Choroid plexus epithelial cell (primary cell): ENCODE measurements at regions not wholly inside any gene's neighbourhood (a gene's known extent, or its start where the extent isn't known, plus 50 kb on each side); places are given as distances from the start of the nearest gene placed in this dataset.
"Not testable (repeated sequence)": the region's sequence is repeated elsewhere in the genome, so short reads cannot be mapped to it uniquely, and the experiment has no call there.

Experiments
- DNase-seq: peaks from one replicate; pipeline ENCODE4 v3.0.0-alpha.2; 2010; ENCODE audit warnings: low read depth
- H3K4me3 ChIP-seq: 2 replicates; pipeline ENCODE4 v1.5.1; 2011; ENCODE audit warnings: low read depth, mild to moderate bottlenecking, control low read depth, low read length, moderate library complexity
- TF ChIP-seq, protein P1 (sequence below): conservative IDR thresholded peaks from 2 replicates; pipeline ENCODE4 v1.5.1; 2011; ENCODE audit warnings: low read depth, mild to moderate bottlenecking, control low read depth, inconsistent platforms, low read length, moderate library complexity

DNA sequence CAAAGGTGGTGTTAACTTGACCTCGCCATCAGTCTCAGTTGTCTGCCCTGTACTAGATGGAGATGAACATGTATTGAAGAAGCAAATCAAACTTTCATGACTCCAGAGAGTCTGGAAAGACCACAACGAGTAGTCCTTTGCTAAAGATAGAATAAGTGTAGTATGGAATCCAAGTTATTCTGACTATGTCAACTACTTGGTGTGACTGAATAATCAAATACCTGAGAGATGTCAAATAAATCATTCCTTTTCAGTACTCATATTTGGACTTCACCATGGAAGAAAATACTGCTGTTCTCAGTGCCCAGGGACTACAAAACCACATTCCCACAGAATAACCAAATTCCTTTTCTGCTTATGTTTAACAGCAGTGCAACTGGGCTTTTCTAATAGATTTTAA is 161.2 kb upstream of the SPRY1 start:
- no peak overlapping the region for H3K4me3 ChIP-seq
- TF ChIP-seq, protein P1, sequence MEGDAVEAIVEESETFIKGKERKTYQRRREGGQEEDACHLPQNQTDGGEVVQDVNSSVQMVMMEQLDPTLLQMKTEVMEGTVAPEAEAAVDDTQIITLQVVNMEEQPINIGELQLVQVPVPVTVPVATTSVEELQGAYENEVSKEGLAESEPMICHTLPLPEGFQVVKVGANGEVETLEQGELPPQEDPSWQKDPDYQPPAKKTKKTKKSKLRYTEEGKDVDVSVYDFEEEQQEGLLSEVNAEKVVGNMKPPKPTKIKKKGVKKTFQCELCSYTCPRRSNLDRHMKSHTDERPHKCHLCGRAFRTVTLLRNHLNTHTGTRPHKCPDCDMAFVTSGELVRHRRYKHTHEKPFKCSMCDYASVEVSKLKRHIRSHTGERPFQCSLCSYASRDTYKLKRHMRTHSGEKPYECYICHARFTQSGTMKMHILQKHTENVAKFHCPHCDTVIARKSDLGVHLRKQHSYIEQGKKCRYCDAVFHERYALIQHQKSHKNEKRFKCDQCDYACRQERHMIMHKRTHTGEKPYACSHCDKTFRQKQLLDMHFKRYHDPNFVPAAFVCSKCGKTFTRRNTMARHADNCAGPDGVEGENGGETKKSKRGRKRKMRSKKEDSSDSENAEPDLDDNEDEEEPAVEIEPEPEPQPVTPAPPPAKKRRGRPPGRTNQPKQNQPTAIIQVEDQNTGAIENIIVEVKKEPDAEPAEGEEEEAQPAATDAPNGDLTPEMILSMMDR, result no peak
- peak; percentile 54 for DNase-seq

DNA sequence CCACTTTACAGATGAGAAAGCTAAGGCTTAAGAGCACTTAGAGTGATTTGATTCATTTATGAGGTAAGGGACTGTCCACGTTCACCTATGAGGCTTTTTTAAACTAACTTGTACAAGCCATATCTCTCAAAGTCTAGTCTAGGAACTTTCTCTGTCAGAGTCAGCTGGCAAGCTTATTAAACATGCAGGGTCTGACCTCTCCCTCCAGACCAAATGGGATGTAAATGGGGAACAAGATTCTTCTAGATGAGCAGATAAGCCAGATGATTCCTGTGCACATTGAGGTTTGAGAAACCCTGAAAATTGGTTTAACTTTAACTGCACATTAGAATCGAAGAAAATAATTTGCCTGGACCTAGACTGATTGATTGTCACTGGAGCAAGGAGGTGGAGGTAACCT is 160.0 kb upstream of the SPRY1 start:
- no peak overlapping the region for H3K4me3 ChIP-seq
- DNase-seq, result no peak
- TF ChIP-seq, protein P1, result no peak

DNA sequence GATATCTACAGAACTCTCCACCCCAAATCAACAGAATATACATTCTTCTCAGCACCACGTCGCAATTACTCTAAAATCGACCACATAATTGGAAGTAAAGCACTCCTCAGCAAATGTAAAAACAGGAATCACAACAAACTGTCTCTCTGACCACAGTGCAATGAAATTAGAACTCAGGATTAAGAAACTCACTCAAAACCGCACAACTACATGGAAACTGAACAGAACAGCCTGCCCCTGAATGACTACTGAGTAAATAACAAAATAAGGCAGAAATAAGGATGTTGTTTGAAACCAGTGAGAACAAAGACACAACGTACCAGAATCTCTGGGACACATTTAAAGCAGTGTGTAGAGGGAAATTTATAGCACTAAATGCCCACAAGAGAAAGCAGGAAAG is 156.3 kb upstream of the SPRY1 start:
- not testable (repeated sequence) for DNase-seq, H3K4me3 ChIP-seq

DNA sequence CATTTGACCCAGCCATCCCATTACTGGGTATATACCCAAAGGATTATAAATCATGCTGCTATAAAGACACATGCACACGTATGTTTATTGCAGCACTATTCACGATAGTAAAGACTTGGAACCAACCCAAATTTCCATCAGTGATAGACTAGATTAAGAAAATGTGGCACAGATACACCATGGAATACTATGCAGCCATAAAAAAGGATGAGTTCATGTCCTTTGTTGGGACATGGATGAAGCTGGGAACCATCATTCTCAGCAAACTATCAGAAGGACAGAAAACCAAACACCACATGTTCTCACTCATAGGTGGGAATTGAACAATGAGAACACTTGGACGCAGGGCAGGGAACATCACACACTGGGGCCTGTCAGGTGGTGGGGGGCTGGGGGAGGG is 153.4 kb upstream of the SPRY1 start:
- H3K4me3 ChIP-seq, DNase-seq: not testable (repeated sequence)

DNA sequence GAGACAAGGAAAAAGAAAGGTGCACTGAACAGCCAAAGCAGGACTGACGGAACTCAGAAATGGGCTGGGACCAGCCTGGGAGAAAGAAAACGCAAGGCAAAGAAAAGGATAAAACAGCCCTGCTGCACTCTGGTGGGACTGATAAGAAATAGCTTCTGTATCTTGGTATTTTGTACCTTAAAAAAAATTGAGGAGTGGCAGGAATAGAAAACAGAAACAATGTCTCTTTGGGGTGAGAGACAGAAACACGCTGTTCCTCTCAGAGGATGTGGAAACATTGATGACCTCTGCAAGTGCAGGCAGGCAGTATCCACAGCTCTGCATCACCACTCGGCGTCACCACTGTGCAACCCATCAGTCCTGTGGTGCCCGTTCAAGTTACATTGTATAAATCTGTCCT is 152.5 kb upstream of the SPRY1 start:
- peak; percentile 63 for DNase-seq
- TF ChIP-seq, protein P1, result peak; percentile 24
- H3K4me3 ChIP-seq, result no peak overlapping the region

DNA sequence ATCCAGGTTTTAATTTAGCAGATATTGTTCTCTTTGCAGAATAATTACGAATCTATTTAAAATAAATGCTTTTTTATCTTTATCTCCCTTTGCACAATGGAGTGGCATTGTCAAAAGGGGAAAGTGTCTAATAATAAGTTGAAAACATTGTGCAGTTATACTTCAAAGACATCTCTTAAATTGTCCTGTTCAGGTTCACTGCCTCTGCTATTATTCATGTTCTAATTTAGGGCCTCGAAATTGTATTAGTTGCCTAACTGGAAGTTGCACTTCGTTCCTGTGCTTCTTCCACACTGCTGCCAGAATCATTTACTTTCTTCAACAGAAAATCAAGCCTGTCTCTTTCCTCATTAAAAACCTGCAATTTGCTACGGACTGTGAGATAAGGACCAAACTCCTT is 150.5 kb upstream of the SPRY1 start:
- no peak for DNase-seq
- TF ChIP-seq, protein P1, result no peak
- H3K4me3 ChIP-seq, result no peak overlapping the region

DNA sequence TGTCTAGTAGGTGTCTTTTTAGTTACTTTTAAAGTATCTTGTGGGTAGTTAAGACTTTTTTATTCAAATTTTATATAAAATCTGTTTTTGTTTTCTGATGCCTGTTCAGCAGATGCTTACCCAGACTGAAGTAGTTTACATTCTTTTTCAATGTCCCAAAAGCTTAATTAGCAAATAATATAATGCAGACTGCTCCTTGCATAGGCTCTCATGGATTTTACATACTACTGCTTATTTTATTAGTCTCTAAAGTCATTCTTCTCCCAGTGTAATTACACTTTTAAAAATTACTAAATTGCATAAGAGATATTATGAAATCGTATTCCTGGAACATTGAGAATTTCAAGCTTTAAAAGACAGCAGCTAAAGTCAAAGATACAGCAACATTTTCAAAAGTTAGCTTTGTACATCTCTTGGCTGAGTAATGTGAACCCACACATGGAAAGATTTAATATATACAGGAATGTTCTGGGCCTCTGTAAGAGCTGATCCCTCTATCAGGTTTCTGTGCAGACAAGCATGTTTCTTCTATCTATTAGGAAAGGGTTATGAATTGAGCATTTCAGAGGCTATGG is 148.4 kb upstream of the SPRY1 start:
- no peak overlapping the region for H3K4me3 ChIP-seq
- DNase-seq, result peak; percentile 71
- TF ChIP-seq, protein P1, result no peak

DNA sequence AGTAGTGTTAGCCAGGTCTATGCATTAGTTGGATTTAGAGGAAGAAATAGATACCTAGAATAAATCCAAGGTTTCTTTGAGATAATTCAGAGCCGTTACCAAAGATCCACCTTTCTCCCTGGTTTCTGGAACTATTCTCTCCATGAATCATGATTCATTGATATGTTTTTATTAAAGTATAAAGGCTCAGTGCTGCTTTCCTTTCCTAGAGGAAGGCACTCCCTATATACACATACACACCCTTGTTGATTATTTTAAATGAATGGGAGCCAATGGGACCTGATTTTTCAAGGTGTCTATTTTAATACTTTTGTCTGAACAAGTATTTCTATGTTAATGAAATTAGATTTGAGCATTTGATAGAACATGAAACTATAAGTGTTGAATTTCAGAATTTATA is 146.8 kb upstream of the SPRY1 start:
- DNase-seq, result no peak
- TF ChIP-seq, protein P1, result no peak
- H3K4me3 ChIP-seq, result no peak overlapping the region
